HFFc6 (cell line): ENCODE measurements at regions not wholly inside any gene's neighbourhood (a gene's known extent, or its start where the extent isn't known, plus 50 kb on each side); places are given as distances from the start of the nearest gene placed in this dataset.

Experiments
- DNase-seq: peaks from one replicate; pipeline ENCODE4 v3.0.0-alpha.2; 2018
- H3K27ac Mint-ChIP-seq: 2 replicates; pipeline ENCODE4 v1.8.0; 2020; ENCODE audit warnings: mild to moderate bottlenecking, mixed read lengths
- H3K27me3 Mint-ChIP-seq: 2 replicates; pipeline ENCODE4 v1.8.0; 2021; ENCODE audit warnings: mild to moderate bottlenecking, moderate library complexity, mixed read lengths; ENCODE audit not compliant: insufficient read depth
- H3K36me3 Mint-ChIP-seq: 2 replicates; pipeline ENCODE4 v1.8.0; 2021; ENCODE audit warnings: low read depth, mixed read lengths
- H3K4me1 Mint-ChIP-seq: 2 replicates; pipeline ENCODE4 v1.8.0; 2020; ENCODE audit warnings: low read depth, mixed read lengths
- H3K4me3 Mint-ChIP-seq: 2 replicates; pipeline ENCODE4 v1.8.0; 2020; ENCODE audit warnings: mild to moderate bottlenecking, moderate library complexity, mixed read lengths
- H3K9me3 Mint-ChIP-seq: 2 replicates; pipeline ENCODE4 v1.8.0; 2020; ENCODE audit warnings: mild to moderate bottlenecking, mixed read lengths
- CTCF ChIP-seq: fragments of 200-600 bp; sonication (generic); IDR thresholded peaks from 2 replicates; pipeline ENCODE4 v1.5.0; 2021; ENCODE audit warnings: antibody characterized with exemption, mild to moderate bottlenecking

DNA sequence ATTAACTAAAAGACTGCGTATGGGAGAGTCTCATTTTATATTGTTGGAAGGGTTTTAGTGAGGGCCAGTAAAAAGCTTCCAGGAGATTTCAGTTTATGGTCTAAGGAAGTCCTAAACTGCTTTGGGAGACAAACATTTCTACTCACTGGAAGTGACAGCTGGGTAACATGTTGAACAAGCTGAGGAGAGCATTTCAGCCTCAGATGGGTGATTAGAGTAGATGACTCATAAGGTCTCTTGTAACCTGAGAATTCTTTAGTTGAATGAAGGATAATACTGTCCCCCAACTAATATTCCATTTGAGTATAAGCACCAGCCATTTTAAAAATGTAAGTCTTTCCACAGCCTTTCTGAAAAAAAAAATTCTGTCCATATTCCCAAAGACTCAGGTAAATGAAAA, 218.0 kb upstream of the C9orf72 start:
- no peaks in the 10 kb centered on the region for H3K4me1 Mint-ChIP-seq
- H3K36me3 Mint-ChIP-seq: no peaks in the 10 kb centered on the region
- no peaks in the 10 kb centered on the region for H3K27me3 Mint-ChIP-seq
- H3K27ac Mint-ChIP-seq: no peak overlapping the region
- H3K4me3 Mint-ChIP-seq: no peak overlapping the region
- no peak for TF ChIP-seq CTCF
- no peak for DNase-seq
- H3K9me3 Mint-ChIP-seq: peaks cover 32% of the 10 kb centered on the region

DNA sequence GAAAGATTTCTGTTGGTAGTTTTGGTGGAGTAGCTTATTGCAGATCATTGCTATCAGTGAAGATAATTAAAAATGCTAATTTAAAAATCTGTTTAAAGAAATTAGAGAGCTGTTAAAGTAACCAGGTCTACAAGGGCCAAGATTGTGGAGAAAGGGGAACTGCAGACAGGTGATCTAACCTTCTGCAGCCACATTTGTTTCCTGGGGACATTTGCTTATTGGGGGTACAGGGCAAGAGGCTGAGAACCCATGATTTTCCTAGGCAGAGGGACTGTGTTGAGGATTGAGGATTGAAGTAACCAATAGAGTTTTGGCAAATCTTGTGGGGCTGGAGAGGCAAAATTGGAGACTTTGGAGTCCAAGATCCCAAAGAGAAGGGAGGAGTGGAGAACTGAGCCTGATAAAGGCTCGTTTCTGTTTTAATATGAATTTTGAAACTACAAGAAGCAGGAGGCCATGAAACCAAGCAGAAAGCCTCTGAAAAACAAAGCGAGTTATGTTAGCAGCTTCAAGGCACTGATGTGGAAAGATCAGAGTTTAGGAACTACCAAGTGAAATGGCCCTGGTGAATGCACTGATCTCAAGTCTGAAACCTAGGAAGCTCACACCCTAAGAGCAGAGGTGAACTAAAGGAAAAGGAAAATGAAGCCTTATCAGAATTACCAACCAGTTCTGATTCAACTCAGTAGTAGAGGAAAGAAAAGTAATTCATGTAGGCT, 219.8 kb upstream of the C9orf72 start:
- H3K9me3 Mint-ChIP-seq: peaks cover 33% of the 10 kb centered on the region
- H3K4me1 Mint-ChIP-seq: no peaks in the 10 kb centered on the region
- no peak for TF ChIP-seq CTCF
- H3K4me3 Mint-ChIP-seq: no peak overlapping the region
- DNase-seq: no peak
- no peaks in the 10 kb centered on the region for H3K36me3 Mint-ChIP-seq
- H3K27me3 Mint-ChIP-seq: no peaks in the 10 kb centered on the region
- H3K27ac Mint-ChIP-seq: no peak overlapping the region

- no peak overlapping the region for H3K27ac Mint-ChIP-seq
These were observed 226.0 kb upstream of the C9orf72 start for GRCh38 chr9:27799326-27799725.

GRCh38 chr9:27800159-27800558, 226.9 kb upstream of the C9orf72 start:
- Mint-ChIP-seq H3K4me3 (no peak overlapping the region), H3K4me1 (no peaks in the 10 kb centered on the region), H3K27ac (no peak overlapping the region), H3K9me3 (peaks cover 31% of the 10 kb centered on the region), H3K27me3 (no peaks in the 10 kb centered on the region), H3K36me3 (no peaks in the 10 kb centered on the region)
- no peak for DNase-seq
- TF ChIP-seq CTCF: no peak

More at GRCh38 chr9:27799326-27799725, 226.0 kb upstream of the C9orf72 start:
- TF ChIP-seq CTCF: no peak
- Mint-ChIP-seq H3K27me3 (no peaks in the 10 kb centered on the region), H3K4me1 (no peaks in the 10 kb centered on the region), H3K4me3 (no peak overlapping the region), H3K36me3 (no peaks in the 10 kb centered on the region), H3K9me3 (peaks cover 32% of the 10 kb centered on the region)
- no peak for DNase-seq

DNA sequence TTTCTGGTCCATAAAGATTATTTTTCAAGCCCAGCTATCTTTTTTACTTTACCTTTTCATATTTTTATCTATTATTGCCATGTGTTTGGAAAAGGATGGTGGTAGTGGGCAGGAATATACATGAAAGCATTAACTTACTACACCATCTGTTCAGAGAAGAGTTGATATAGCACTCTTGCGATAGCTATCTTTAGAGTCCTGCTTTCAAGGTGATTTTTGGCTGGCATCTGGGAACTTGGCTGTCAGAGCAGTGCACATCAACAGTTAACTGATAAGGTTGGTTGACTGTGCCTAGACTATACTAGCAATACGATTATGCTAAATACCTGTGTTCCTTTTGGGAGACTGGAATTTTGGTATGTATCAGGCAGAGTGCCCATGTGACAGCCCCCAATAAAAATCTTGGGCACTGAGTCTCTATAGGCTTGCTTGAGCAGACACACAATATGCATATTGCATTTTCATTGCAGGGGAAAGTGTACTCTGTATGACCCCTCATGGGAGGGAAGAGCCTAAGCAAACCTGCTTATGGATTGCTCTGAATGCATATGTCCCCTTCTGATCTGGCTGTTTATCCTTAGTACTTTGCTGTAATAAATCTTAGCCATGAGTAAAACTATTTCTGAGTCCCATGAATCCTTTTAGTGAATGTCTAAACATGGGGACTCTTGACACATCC, 227.6 kb upstream of the C9orf72 start:
- Mint-ChIP-seq H3K27ac (no peak overlapping the region), H3K36me3 (no peaks in the 10 kb centered on the region), H3K27me3 (no peaks in the 10 kb centered on the region), H3K4me3 (no peak overlapping the region), H3K4me1 (no peaks in the 10 kb centered on the region), H3K9me3 (peaks cover 31% of the 10 kb centered on the region)
- no peak for DNase-seq
- TF ChIP-seq CTCF: no peak
